Breast epithelium (tissue), 3 donors: ENCODE measurements at regions not wholly inside any gene's neighbourhood (a gene's known extent, or its start where the extent isn't known, plus 50 kb on each side); places are given as distances from the start of the nearest gene placed in this dataset.

Source experiments
- CTCF ChIP-seq, 3 donors: fragments of 450-650 bp; IDR thresholded peaks; one replicate each; pipeline ENCODE4 v1.5.1; 2016 to 2017; ENCODE audit warnings: antibody characterized with exemption in 3 of 3, mild to moderate bottlenecking in 3 of 3, moderate library complexity in 3 of 3
- POLR2AphosphoS5 ChIP-seq, 3 donors: sonication (generic); formaldehyde crosslinking; IDR thresholded peaks; one replicate each; pipeline ENCODE4 v1.6.1; 2017; ENCODE audit warnings: antibody characterized with exemption in 3 of 3

GRCh38 chr12:92463171-92463570 lies 239.6 kb upstream of the PLEKHG7 start:
- TF ChIP-seq CTCF (IDR thresholded peaks at IDR 0.05), result no peak
- no peak for TF ChIP-seq POLR2AphosphoS5 (IDR thresholded peaks at IDR 0.05)
